RWPE1 (cell line): ENCODE measurements at regions not wholly inside any gene's neighbourhood (a gene's known extent, or its start where the extent isn't known, plus 50 kb on each side); places are given as distances from the start of the nearest gene placed in this dataset.

Experiments used
- CTCF ChIA-PET: fragments of 350-600 bp; sonication (Branson Sonifier 250); formaldehyde crosslinking; extraction: SDS; loops from one replicate; lab custom pipeline; 2021; lab: Yijun Ruan, JAX
- POLR2A ChIA-PET: fragments of 400-600 bp; formaldehyde crosslinking; extraction: SDS; loops from one replicate; lab custom pipeline; 2020; ENCODE audit warnings: antibody characterized with exemption; ENCODE audit not compliant: low non-redundant PET; lab: Yijun Ruan, JAX
- DNase-seq: peaks from one replicate; pipeline ENCODE4 v3.0.0; 2012; ENCODE audit warnings: low spot score
- H3K27ac ChIP-seq: fragments of 450-650 bp; 2 replicates; pipeline ENCODE4 v1.5.1; 2017
- CTCF ChIP-seq: fragments of 450-650 bp; conservative IDR thresholded peaks from 2 replicates; pipeline ENCODE4 v1.5.1; 2017; ENCODE audit warnings: low read depth, mild to moderate bottlenecking

- TF ChIP-seq CTCF, result no peak
- ChIA-PET POLR2A (no interaction called here), CTCF (interaction anchor here (0.6 kb wide), 1 partner anchor 143 kb away, joined by 5 read pairs; no protein-coding TSS in a partner anchor)
- no peak for DNase-seq
- no peak overlapping the region for H3K27ac ChIP-seq
These were observed 1785.9 kb upstream of the WWC1 start for GRCh38 chr5:166505544-166505943.

GRCh38 chr5:166507810-166508425 is 1783.5 kb upstream of the WWC1 start:
- TF ChIP-seq CTCF, result no peak
- no peak for DNase-seq
- ChIA-PET CTCF (interaction anchor here (0.6 kb wide), 1 partner anchor 1168 kb away, joined by 3 read pairs; no protein-coding TSS in a partner anchor), POLR2A (no interaction called here)
- H3K27ac ChIP-seq, result no peak overlapping the region

- no peak overlapping the region for H3K27ac ChIP-seq
- no peak for TF ChIP-seq CTCF
- CTCF ChIA-PET, result no interaction called here
- POLR2A ChIA-PET, result no interaction called here
- DNase-seq, result peak; percentile 30
These were observed 1782.4 kb upstream of the WWC1 start for GRCh38 chr5:166509085-166509484.

GRCh38 chr5:166517976-166518375 is 1773.5 kb upstream of the WWC1 start:
- TF ChIP-seq CTCF, result no peak
- H3K27ac ChIP-seq, result no peak overlapping the region
- no peak for DNase-seq
- ChIA-PET POLR2A (no interaction called here), CTCF (interaction anchor here (0.6 kb wide), 1 partner anchor 14 kb away, joined by 3 read pairs; no protein-coding TSS in a partner anchor)

GRCh38 chr5:166523206-166523605 is 1768.2 kb upstream of the WWC1 start:
- no peak overlapping the region for H3K27ac ChIP-seq
- no peak for DNase-seq
- POLR2A ChIA-PET, result no interaction called here
- no peak for TF ChIP-seq CTCF
- CTCF ChIA-PET, result interaction anchor here (0.6 to 0.8 kb wide), 2 partner anchors 48 to 911 kb away, joined by 3 to 4 read pairs; no protein-coding TSS in a partner anchor

GRCh38 chr5:166529200-166529599 is 1762.2 kb upstream of the WWC1 start:
- DNase-seq, result no peak
- ChIA-PET POLR2A (no interaction called here), CTCF (no interaction called here)

More at GRCh38 chr5:166529200-166529599, 1762.2 kb upstream of the WWC1 start:
- H3K27ac ChIP-seq, result no peak overlapping the region
- no peak for TF ChIP-seq CTCF
